HUES48 (cell line): ENCODE measurements at regions not wholly inside any gene's neighbourhood (a gene's known extent, or its start where the extent isn't known, plus 50 kb on each side); places are given as distances from the start of the nearest gene placed in this dataset.
"Not testable (repeated sequence)": the region's sequence is repeated elsewhere in the genome, so short reads cannot be mapped to it uniquely, and the experiment has no call there.

Experiments used
- H3K27ac ChIP-seq: one replicate; pipeline ENCODE4 v1.7.0; 2013; ENCODE audit warnings: low read depth, low read length, inconsistent platforms
- H3K27me3 ChIP-seq: 2 replicates; pipeline ENCODE4 v1.6.1; 2013; ENCODE audit warnings: mild to moderate bottlenecking, low read length; ENCODE audit not compliant: control insufficient read depth, insufficient read depth
- H3K36me3 ChIP-seq: 2 replicates; pipeline ENCODE4 v1.6.1; 2013; ENCODE audit warnings: low read length; ENCODE audit not compliant: control insufficient read depth, insufficient read depth
- H3K4me1 ChIP-seq: 2 replicates; pipeline ENCODE4 v1.6.1; 2013; ENCODE audit warnings: mild to moderate bottlenecking, low read length; ENCODE audit not compliant: control insufficient read depth, insufficient read depth
- H3K4me3 ChIP-seq: 2 replicates; pipeline ENCODE4 v1.5.1; 2013; ENCODE audit warnings: mild to moderate bottlenecking, low read depth, low read length
- H3K9ac ChIP-seq: 2 replicates; pipeline ENCODE4 v1.6.1; 2013; ENCODE audit warnings: mild to moderate bottlenecking, low read depth, low read length, moderate library complexity
- H3K9me3 ChIP-seq: 2 replicates; pipeline ENCODE4 v1.6.1; 2013; ENCODE audit warnings: low read length; ENCODE audit not compliant: control insufficient read depth, insufficient read depth

GRCh38 chr21:27768046-27768637, 801.3 kb upstream of the ADAMTS5 start:
- H3K4me3 ChIP-seq, H3K9me3 ChIP-seq, H3K36me3 ChIP-seq, H3K9ac ChIP-seq, H3K27ac ChIP-seq, H3K4me1 ChIP-seq, H3K27me3 ChIP-seq: not testable (repeated sequence)

- H3K27ac ChIP-seq = no peak overlapping the region
- no peak overlapping the region for H3K4me3 ChIP-seq
- H3K9me3 ChIP-seq = no peaks in the 10 kb centered on the region; the same call in none of the 2 replicates
- H3K9ac ChIP-seq = no peak overlapping the region
- no peaks in the 10 kb centered on the region for H3K36me3 ChIP-seq
- H3K27me3 ChIP-seq = no peaks in the 10 kb centered on the region
- H3K4me1 ChIP-seq = peaks cover 14% of the 10 kb centered on the region
These were observed 797.2 kb upstream of the ADAMTS5 start for GRCh38 chr21:27764056-27764455.

- Histone ChIP-seq H3K27me3 (no peaks in the 10 kb centered on the region), H3K27ac (peak overlapping the region; percentile 21), H3K9me3 (no peaks in the 10 kb centered on the region; the same call in none of the 2 replicates), H3K9ac (no peak overlapping the region), H3K4me1 (peaks cover 14% of the 10 kb centered on the region), H3K4me3 (no peak overlapping the region), H3K36me3 (no peaks in the 10 kb centered on the region)
These were observed 794.7 kb upstream of the ADAMTS5 start for GRCh38 chr21:27761623-27762022.

GRCh38 chr21:27759820-27760219, 792.9 kb upstream of the ADAMTS5 start:
- Histone ChIP-seq H3K36me3 (no peaks in the 10 kb centered on the region), H3K4me1 (peaks cover 14% of the 10 kb centered on the region), H3K9me3 (no peaks in the 10 kb centered on the region; the same call in none of the 2 replicates), H3K4me3 (no peak overlapping the region), H3K9ac (no peak overlapping the region), H3K27me3 (no peaks in the 10 kb centered on the region), H3K27ac (no peak overlapping the region)

GRCh38 chr21:27759091-27759659, 792.3 kb upstream of the ADAMTS5 start:
- Histone ChIP-seq H3K9ac (no peak overlapping the region), H3K27me3 (no peaks in the 10 kb centered on the region), H3K9me3 (no peaks in the 10 kb centered on the region; the same call in none of the 2 replicates), H3K36me3 (no peaks in the 10 kb centered on the region), H3K4me3 (no peak overlapping the region), H3K27ac (no peak overlapping the region), H3K4me1 (peaks cover 14% of the 10 kb centered on the region)

GRCh38 chr21:27756191-27756590, 789.3 kb upstream of the ADAMTS5 start:
- Histone ChIP-seq H3K27me3 (no peaks in the 10 kb centered on the region), H3K9ac (no peak overlapping the region), H3K4me1 (peaks cover 4% of the 10 kb centered on the region; the same call in 1 of the 2 replicates), H3K27ac (no peak overlapping the region), H3K9me3 (no peaks in the 10 kb centered on the region; the same call in 1 of the 2 replicates), H3K36me3 (no peaks in the 10 kb centered on the region), H3K4me3 (no peak overlapping the region)

- no peaks in the 10 kb centered on the region for H3K36me3 ChIP-seq
- no peak overlapping the region for H3K4me3 ChIP-seq
- H3K4me1 ChIP-seq = peaks cover 5% of the 10 kb centered on the region
- H3K9me3 ChIP-seq = peaks cover 11% of the 10 kb centered on the region; the same call in 1 of the 2 replicates
- no peak overlapping the region for H3K9ac ChIP-seq
- no peaks in the 10 kb centered on the region for H3K27me3 ChIP-seq
- H3K27ac ChIP-seq = no peak overlapping the region
These were observed 777.2 kb upstream of the ADAMTS5 start for GRCh38 chr21:27743971-27744564.

GRCh38 chr21:27741736-27742135, 774.8 kb upstream of the ADAMTS5 start:
- no peak overlapping the region for H3K27ac ChIP-seq
- H3K27me3 ChIP-seq = no peaks in the 10 kb centered on the region
- peaks cover 11% of the 10 kb centered on the region; the same call in 1 of the 2 replicates for H3K9me3 ChIP-seq
- peaks cover 5% of the 10 kb centered on the region for H3K4me1 ChIP-seq
- H3K36me3 ChIP-seq = no peaks in the 10 kb centered on the region
- no peak overlapping the region for H3K4me3 ChIP-seq
- no peak overlapping the region for H3K9ac ChIP-seq

- Histone ChIP-seq H3K27ac (no peak overlapping the region), H3K4me1 (peaks cover 5% of the 10 kb centered on the region), H3K27me3 (no peaks in the 10 kb centered on the region), H3K36me3 (no peaks in the 10 kb centered on the region), H3K9ac (no peak overlapping the region), H3K4me3 (no peak overlapping the region), H3K9me3 (peaks cover 9% of the 10 kb centered on the region; the same call in 1 of the 2 replicates)
These were observed 773.2 kb upstream of the ADAMTS5 start for GRCh38 chr21:27740084-27740483.

- Histone ChIP-seq H3K27me3 (no peaks in the 10 kb centered on the region), H3K27ac (no peak overlapping the region), H3K36me3 (no peaks in the 10 kb centered on the region), H3K4me1 (peaks cover 5% of the 10 kb centered on the region), H3K4me3 (no peak overlapping the region), H3K9ac (no peak overlapping the region), H3K9me3 (peaks cover 3% of the 10 kb centered on the region; the same call in 1 of the 2 replicates)
These were observed 772.3 kb upstream of the ADAMTS5 start for GRCh38 chr21:27739187-27739586.

- Histone ChIP-seq H3K4me1 (peaks cover 5% of the 10 kb centered on the region), H3K27ac (no peak overlapping the region), H3K36me3 (no peaks in the 10 kb centered on the region), H3K9me3 (no peaks in the 10 kb centered on the region; the same call in 1 of the 2 replicates), H3K4me3 (no peak overlapping the region), H3K27me3 (no peaks in the 10 kb centered on the region), H3K9ac (no peak overlapping the region)
These were observed 768.8 kb upstream of the ADAMTS5 start for GRCh38 chr21:27735699-27736098.
